Suprapubic skin (tissue), 4 donors: ENCODE measurements at regions not wholly inside any gene's neighbourhood (a gene's known extent, or its start where the extent isn't known, plus 50 kb on each side); places are given as distances from the start of the nearest gene placed in this dataset.

ENCODE experiments used
- DNase-seq, 2 donors: peaks; one replicate each; pipeline ENCODE4 v3.0.0-alpha.2; 2019; ENCODE audit warnings: low spot score in 2 of 2
- H3K27ac ChIP-seq: fragments of 200-600 bp; sonication (generic); one replicate; pipeline ENCODE4 v1.5.1; 2019
- H3K27me3 ChIP-seq: fragments of 200-600 bp; sonication (generic); one replicate; pipeline ENCODE4 v1.5.1; 2019
- H3K36me3 ChIP-seq: fragments of 200-600 bp; sonication (generic); one replicate; pipeline ENCODE4 v1.5.1; 2019
- H3K4me1 ChIP-seq: fragments of 200-600 bp; sonication (generic); one replicate; pipeline ENCODE4 v1.5.1; 2019
- H3K4me3 ChIP-seq: fragments of 200-600 bp; sonication (generic); one replicate; pipeline ENCODE4 v1.5.1; 2019; ENCODE audit warnings: mild to moderate bottlenecking
- H3K9me3 ChIP-seq: fragments of 200-600 bp; sonication (generic); one replicate; pipeline ENCODE4 v1.5.1; 2019
- EP300 ChIP-seq: sonication (generic); formaldehyde crosslinking; IDR thresholded peaks from one replicate; pipeline ENCODE4 v1.6.1; 2017; ENCODE audit warnings: antibody characterized with exemption
- POLR2A ChIP-seq, 2 donors: fragments of 450-650 bp; IDR thresholded peaks; one replicate each; pipeline ENCODE4 v1.6.1; 2017; ENCODE audit warnings: antibody characterized with exemption in 2 of 2, mild to moderate bottlenecking in 2 of 2, moderate library complexity in 2 of 2
- POLR2AphosphoS5 ChIP-seq, 3 donors: sonication (generic); formaldehyde crosslinking; IDR thresholded peaks; one replicate each; pipeline ENCODE4 v1.6.1; 2017; ENCODE audit warnings: antibody characterized with exemption in 3 of 3
- WGBS: methylation state at CpG from one replicate; pipeline ENCODE4 v1.1.5; 2018; 5-methylcytosine and 5-hydroxymethylcytosine counted together
- TF ChIP-seq, protein P1 (sequence below), 2 donors: fragments of 200-600 bp in 1 of 2; fragments of 450-650 bp in 1 of 2; sonication (generic) in 1 of 2; IDR thresholded peaks; one replicate each; pipeline ENCODE4 v1.5.1; 2016 to 2019; ENCODE audit warnings: antibody characterized with exemption in 2 of 2, mild to moderate bottlenecking in 1 of 2, moderate library complexity in 1 of 2

GRCh38 chr20:60486315-60486714 lies 528.1 kb downstream of the CDH26 start:
- no peak for TF ChIP-seq EP300
- TF ChIP-seq, protein P1, sequence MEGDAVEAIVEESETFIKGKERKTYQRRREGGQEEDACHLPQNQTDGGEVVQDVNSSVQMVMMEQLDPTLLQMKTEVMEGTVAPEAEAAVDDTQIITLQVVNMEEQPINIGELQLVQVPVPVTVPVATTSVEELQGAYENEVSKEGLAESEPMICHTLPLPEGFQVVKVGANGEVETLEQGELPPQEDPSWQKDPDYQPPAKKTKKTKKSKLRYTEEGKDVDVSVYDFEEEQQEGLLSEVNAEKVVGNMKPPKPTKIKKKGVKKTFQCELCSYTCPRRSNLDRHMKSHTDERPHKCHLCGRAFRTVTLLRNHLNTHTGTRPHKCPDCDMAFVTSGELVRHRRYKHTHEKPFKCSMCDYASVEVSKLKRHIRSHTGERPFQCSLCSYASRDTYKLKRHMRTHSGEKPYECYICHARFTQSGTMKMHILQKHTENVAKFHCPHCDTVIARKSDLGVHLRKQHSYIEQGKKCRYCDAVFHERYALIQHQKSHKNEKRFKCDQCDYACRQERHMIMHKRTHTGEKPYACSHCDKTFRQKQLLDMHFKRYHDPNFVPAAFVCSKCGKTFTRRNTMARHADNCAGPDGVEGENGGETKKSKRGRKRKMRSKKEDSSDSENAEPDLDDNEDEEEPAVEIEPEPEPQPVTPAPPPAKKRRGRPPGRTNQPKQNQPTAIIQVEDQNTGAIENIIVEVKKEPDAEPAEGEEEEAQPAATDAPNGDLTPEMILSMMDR (IDR thresholded peaks at IDR 0.05), result no peak
- no peak for TF ChIP-seq POLR2AphosphoS5 (IDR thresholded peaks at IDR 0.05)
- TF ChIP-seq POLR2A (IDR thresholded peaks at IDR 0.05), result no peak
- no peak overlapping the region for H3K4me3 ChIP-seq
- H3K36me3 ChIP-seq, result no peaks in the 10 kb centered on the region
- no peak overlapping the region for H3K27ac ChIP-seq
- H3K9me3 ChIP-seq, result no peaks in the 10 kb centered on the region
- DNase-seq, result no peak
- H3K4me1 ChIP-seq, result no peaks in the 10 kb centered on the region
- 91% methylated on average over 9 of the region's 10 CpGs for WGBS
- no peaks in the 10 kb centered on the region for H3K27me3 ChIP-seq

DNA sequence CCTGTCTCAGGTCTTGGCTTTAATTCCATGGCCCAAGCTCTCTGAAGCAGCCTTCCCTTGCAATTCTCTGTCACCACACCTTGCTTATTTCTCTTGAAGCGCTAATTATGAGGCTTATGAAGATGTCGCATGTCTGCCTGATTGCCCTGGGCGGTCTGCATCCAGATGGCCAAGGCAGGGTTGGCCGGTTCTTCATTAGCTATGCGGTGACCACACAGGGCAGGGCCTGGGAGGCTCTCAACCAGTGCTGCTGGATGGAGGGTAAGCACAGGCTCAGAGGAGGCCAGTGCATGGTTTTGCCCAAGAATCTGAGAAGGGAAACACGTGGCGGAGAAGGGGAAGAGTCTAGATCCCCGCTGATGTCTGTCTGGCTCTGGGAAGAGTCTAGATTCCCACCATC lies 528.7 kb downstream of the CDH26 start:
- DNase-seq, result no peak
- H3K27ac ChIP-seq, result no peak overlapping the region
- no peaks in the 10 kb centered on the region for H3K4me1 ChIP-seq
- no peak overlapping the region for H3K4me3 ChIP-seq
- TF ChIP-seq, protein P1 (IDR thresholded peaks at IDR 0.05), result no peak
- no peak for TF ChIP-seq EP300
- TF ChIP-seq POLR2AphosphoS5 (IDR thresholded peaks at IDR 0.05), result no peak
- TF ChIP-seq POLR2A (IDR thresholded peaks at IDR 0.05), result no peak
- H3K27me3 ChIP-seq, result no peaks in the 10 kb centered on the region
- 90% methylated on average over 8 of the region's 8 CpGs for WGBS
- no peaks in the 10 kb centered on the region for H3K9me3 ChIP-seq
- H3K36me3 ChIP-seq, result no peaks in the 10 kb centered on the region

DNA sequence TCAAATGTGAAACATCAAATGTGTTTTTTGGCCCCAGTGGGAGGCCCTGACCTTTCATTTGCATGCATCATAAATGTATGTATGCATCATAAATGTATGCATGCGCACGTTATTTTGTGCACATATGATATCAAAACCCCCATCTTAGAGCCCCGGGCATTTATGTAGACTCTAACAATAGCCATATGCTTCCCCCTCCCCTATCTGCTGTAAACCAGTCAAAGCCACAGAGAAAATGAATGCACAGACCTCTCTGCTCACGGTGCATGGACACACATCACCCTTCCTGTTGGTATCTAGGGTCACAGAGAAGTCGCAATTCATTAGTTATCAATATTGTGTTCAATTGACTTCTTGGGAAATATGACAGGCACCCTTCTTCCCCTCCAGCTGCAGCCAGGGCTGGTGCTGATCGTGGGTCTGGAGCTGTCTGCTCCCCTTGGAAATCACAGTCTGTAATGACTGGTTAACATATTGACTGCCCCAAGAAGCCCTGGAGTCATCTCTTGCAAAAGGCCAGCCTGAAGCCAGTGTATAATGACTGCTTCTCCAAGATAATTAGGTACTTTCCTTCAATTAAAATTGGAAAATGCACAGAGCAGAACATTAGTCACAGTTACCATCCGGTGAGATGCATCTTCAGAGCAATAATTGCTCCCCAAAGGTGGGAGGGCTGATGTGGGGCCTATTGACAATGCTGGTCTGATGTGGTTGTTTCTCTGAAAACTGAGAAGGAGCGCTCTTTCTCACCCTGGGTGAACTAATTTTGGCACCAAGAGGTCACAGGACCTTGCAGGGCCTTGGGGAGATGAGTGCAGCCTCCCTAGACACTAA lies 532.2 kb downstream of the CDH26 start:
- no peak for TF ChIP-seq EP300
- no peak for TF ChIP-seq POLR2A (IDR thresholded peaks at IDR 0.05)
- TF ChIP-seq, protein P1 (IDR thresholded peaks at IDR 0.05), result no peak
- TF ChIP-seq POLR2AphosphoS5 (IDR thresholded peaks at IDR 0.05), result no peak
- Histone ChIP-seq H3K4me3 (no peak overlapping the region), H3K27ac (no peak overlapping the region), H3K27me3 (no peaks in the 10 kb centered on the region), H3K36me3 (no peaks in the 10 kb centered on the region), H3K4me1 (no peaks in the 10 kb centered on the region), H3K9me3 (no peaks in the 10 kb centered on the region)
- 79% methylated on average over 8 of the region's 8 CpGs for WGBS
- DNase-seq, result no peak

- no peaks in the 10 kb centered on the region for H3K9me3 ChIP-seq
- H3K36me3 ChIP-seq, result no peaks in the 10 kb centered on the region
- TF ChIP-seq EP300, result no peak
- TF ChIP-seq, protein P1 (IDR thresholded peaks at IDR 0.05), result no peak
- no peak for TF ChIP-seq POLR2AphosphoS5 (IDR thresholded peaks at IDR 0.05)
- no peak for TF ChIP-seq POLR2A (IDR thresholded peaks at IDR 0.05)
- no peaks in the 10 kb centered on the region for H3K27me3 ChIP-seq
- no peak overlapping the region for H3K27ac ChIP-seq
- DNase-seq, result no peak
- 49% methylated on average over 5 of the region's 5 CpGs for WGBS
- H3K4me3 ChIP-seq, result no peak overlapping the region
- no peaks in the 10 kb centered on the region for H3K4me1 ChIP-seq
These were observed 532.9 kb downstream of the CDH26 start for GRCh38 chr20:60491051-60491581.

GRCh38 chr20:60494476-60494875 lies 536.3 kb downstream of the CDH26 start:
- Histone ChIP-seq H3K4me1 (no peaks in the 10 kb centered on the region), H3K9me3 (no peaks in the 10 kb centered on the region), H3K4me3 (no peak overlapping the region), H3K36me3 (no peaks in the 10 kb centered on the region), H3K27me3 (no peaks in the 10 kb centered on the region), H3K27ac (no peak overlapping the region)
- no peak for TF ChIP-seq POLR2A (IDR thresholded peaks at IDR 0.05)
- TF ChIP-seq, protein P1 (IDR thresholded peaks at IDR 0.05), result no peak
- no peak for TF ChIP-seq EP300
- no peak for TF ChIP-seq POLR2AphosphoS5 (IDR thresholded peaks at IDR 0.05)
- WGBS, result 75% methylated on average over 3 of the region's 3 CpGs
- DNase-seq, result no peak
